Erythroblast (primary cell): ENCODE measurements at regions not wholly inside any gene's neighbourhood (a gene's known extent, or its start where the extent isn't known, plus 50 kb on each side); places are given as distances from the start of the nearest gene placed in this dataset.

ENCODE experiments used
- GATA1 ChIP-seq: IDR thresholded peaks from 2 replicates; pipeline ENCODE4 v1.6.1; 2011; ENCODE audit warnings: low read depth, mild to moderate bottlenecking, control low read depth, low read length, moderate library complexity
- POLR2A ChIP-seq: IDR thresholded peaks from 2 replicates; pipeline ENCODE4 v1.6.1; 2011; ENCODE audit warnings: mild to moderate bottlenecking, low read length

GRCh38 chr17:5651348-5651747, 67.0 kb upstream of the NLRP1 start:
- no peak for TF ChIP-seq POLR2A
- TF ChIP-seq GATA1, result no peak
